ENCODE measurements at regions not wholly inside any gene's neighbourhood (a gene's known extent, or its start where the extent isn't known, plus 50 kb on each side); places are given as distances from the start of the nearest gene placed in this dataset.

GRCh38 chr4:120209706-120210105 is 143.1 kb upstream of the MAD2L1 start:
- TF ChIP-seq, protein P1, sequence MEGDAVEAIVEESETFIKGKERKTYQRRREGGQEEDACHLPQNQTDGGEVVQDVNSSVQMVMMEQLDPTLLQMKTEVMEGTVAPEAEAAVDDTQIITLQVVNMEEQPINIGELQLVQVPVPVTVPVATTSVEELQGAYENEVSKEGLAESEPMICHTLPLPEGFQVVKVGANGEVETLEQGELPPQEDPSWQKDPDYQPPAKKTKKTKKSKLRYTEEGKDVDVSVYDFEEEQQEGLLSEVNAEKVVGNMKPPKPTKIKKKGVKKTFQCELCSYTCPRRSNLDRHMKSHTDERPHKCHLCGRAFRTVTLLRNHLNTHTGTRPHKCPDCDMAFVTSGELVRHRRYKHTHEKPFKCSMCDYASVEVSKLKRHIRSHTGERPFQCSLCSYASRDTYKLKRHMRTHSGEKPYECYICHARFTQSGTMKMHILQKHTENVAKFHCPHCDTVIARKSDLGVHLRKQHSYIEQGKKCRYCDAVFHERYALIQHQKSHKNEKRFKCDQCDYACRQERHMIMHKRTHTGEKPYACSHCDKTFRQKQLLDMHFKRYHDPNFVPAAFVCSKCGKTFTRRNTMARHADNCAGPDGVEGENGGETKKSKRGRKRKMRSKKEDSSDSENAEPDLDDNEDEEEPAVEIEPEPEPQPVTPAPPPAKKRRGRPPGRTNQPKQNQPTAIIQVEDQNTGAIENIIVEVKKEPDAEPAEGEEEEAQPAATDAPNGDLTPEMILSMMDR (IDR thresholded peaks at IDR 0.05), result no peak
- no peak for TF ChIP-seq POLR2A (IDR thresholded peaks at IDR 0.05)
